PFSK-1 (cell line): ENCODE measurements at regions not wholly inside any gene's neighbourhood (a gene's known extent, or its start where the extent isn't known, plus 50 kb on each side); places are given as distances from the start of the nearest gene placed in this dataset.

ENCODE experiments used
- POLR2AphosphoS5 ChIP-seq: IDR thresholded peaks from 2 replicates; pipeline ENCODE4 v1.6.1; 2012; ENCODE audit warnings: low read depth, mild to moderate bottlenecking, control low read depth, low read length, moderate library complexity
- REST ChIP-seq, 2 experiments: IDR thresholded peaks; 2 replicates each; pipeline versions ENCODE4 v1.6.1 to v1.8.0; 2011 to 2012; ENCODE audit warnings: low read depth in 2 of 2, low read length in 2 of 2, control low read depth in 1 of 2, inconsistent platforms in 1 of 2, mild to moderate bottlenecking in 1 of 2, moderate library complexity in 1 of 2; ENCODE audit not compliant: insufficient read depth in 1 of 2
- SIN3A ChIP-seq: IDR thresholded peaks from 2 replicates; pipeline ENCODE4 v1.6.1; 2012; ENCODE audit warnings: mild to moderate bottlenecking, low read length, moderate library complexity, borderline replicate concordance; ENCODE audit not compliant: insufficient read depth
- TAF1 ChIP-seq: IDR thresholded peaks from 2 replicates; pipeline ENCODE4 v1.6.1; 2012; ENCODE audit warnings: low read length, control low read depth, borderline replicate concordance; ENCODE audit not compliant: insufficient read depth

GRCh38 chr2:56757884-56758545 lies 574.2 kb downstream of the CCDC85A start:
- TF ChIP-seq TAF1: no peak
- no peak for TF ChIP-seq SIN3A
- no peak for TF ChIP-seq POLR2AphosphoS5
- no peak for TF ChIP-seq REST (IDR thresholded peaks at IDR 0.05; ENCODE audit: insufficient read depth in 1 of 2, low read depth in 2 of 2, low read length in 2 of 2)
